Esophagus muscularis mucosa (tissue), 4 donors: ENCODE measurements at regions not wholly inside any gene's neighbourhood (a gene's known extent, or its start where the extent isn't known, plus 50 kb on each side); places are given as distances from the start of the nearest gene placed in this dataset.

Source experiments
- DNase-seq: peaks from one replicate; pipeline ENCODE4 v3.0.0-alpha.2; 2017; ENCODE audit errors: extremely low spot score
- H3K27ac ChIP-seq, 4 donors: fragments of 200-600 bp; sonication (generic); replicated peaks in 1 of 4; 1 replicate in 3 of 4; 2 replicates in 1 of 4; pipeline ENCODE4 v1.5.1; 2016 to 2019; ENCODE audit warnings: mild to moderate bottlenecking in 1 of 4
- H3K27me3 ChIP-seq, 4 donors: fragments of 200-600 bp; sonication (generic); one replicate each; pipeline versions ENCODE4 v1.5.1 to v1.6.0; 2016 to 2019
- H3K36me3 ChIP-seq, 4 donors: fragments of 200-600 bp; sonication (generic); one replicate each; pipeline ENCODE4 v1.5.1; 2016 to 2019
- H3K4me1 ChIP-seq, 4 donors: fragments of 200-600 bp; sonication (generic); one replicate each; pipeline ENCODE4 v1.5.1; 2016 to 2019
- H3K4me3 ChIP-seq, 4 donors: fragments of 200-600 bp; sonication (generic); 1 replicate in 2 of 4; 2 replicates in 2 of 4; pipeline ENCODE4 v1.5.1; 2016 to 2019; ENCODE audit warnings: mild to moderate bottlenecking in 4 of 4, moderate library complexity in 1 of 4
- H3K9me3 ChIP-seq, 4 donors: fragments of 200-600 bp; sonication (generic); 1 replicate in 3 of 4; 2 replicates in 1 of 4; pipeline ENCODE4 v1.5.1; 2016 to 2019
- EP300 ChIP-seq: sonication (generic); formaldehyde crosslinking; IDR thresholded peaks from one replicate; pipeline ENCODE4 v1.6.1; 2017; ENCODE audit warnings: antibody characterized with exemption
- POLR2A ChIP-seq: fragments of 450-650 bp; IDR thresholded peaks from one replicate; pipeline ENCODE4 v1.6.1; 2017; ENCODE audit warnings: antibody characterized with exemption, moderate library complexity, mild to moderate bottlenecking, low read depth
- POLR2AphosphoS5 ChIP-seq, 2 donors: sonication (generic); formaldehyde crosslinking; IDR thresholded peaks; one replicate each; pipeline ENCODE4 v1.6.1; 2017; ENCODE audit warnings: antibody characterized with exemption in 2 of 2
- WGBS: methylation state at CpG from one replicate; pipeline ENCODE4 v1.1.5; 2018; 5-methylcytosine and 5-hydroxymethylcytosine counted together
- intact Hi-C: fragments of 100-400 bp; cut with DNase I; formaldehyde crosslinking; loops from one replicate; pipeline ENCODE4 v1.15.1; 2023
- TF ChIP-seq, protein P1 (sequence below), 3 experiments: fragments of 200-600 bp in 2 of 3; fragments of 450-650 bp in 1 of 3; sonication (generic) in 2 of 3; IDR thresholded peaks; one replicate each; pipeline ENCODE4 v1.5.1; 2017 to 2019; ENCODE audit warnings: antibody characterized with exemption in 3 of 3, mild to moderate bottlenecking in 2 of 3, moderate library complexity in 1 of 3

DNA sequence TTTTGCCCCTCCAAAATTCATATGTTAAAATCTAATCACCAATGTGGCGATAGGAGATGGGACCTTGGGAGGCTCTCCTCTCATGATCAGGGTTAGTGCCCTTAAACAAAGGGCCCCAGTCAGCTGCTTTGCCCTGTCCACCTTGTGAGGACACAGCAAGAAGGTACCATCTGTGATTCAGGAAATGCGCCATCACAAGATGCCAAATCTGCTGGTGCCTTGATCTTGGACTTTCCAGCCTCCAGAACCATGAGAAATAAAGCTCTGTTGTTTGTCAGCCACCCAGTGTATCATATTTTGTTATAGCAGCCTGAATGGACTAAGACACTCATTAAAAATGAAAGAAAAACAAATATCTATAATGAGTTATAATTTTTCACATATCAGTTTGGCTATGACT is 63.0 kb upstream of the NKD1 start:
- DNase-seq: no peak
- Histone ChIP-seq H3K4me1 (no peaks in the 10 kb centered on the region), H3K27ac (no peak overlapping the region), H3K4me3 (no peak overlapping the region), H3K27me3 (no peaks in the 10 kb centered on the region), H3K9me3 (peaks cover 0 to 11% (median 4%) of the 10 kb centered on the region in 4 donors), H3K36me3 (no peaks in the 10 kb centered on the region)
- intact Hi-C loops: no loop called here
- WGBS: 98% methylated on average over 2 of the region's 2 CpGs
- TF ChIP-seq EP300 (no peak), POLR2A (no peak), POLR2AphosphoS5 (IDR thresholded peaks at IDR 0.05) (no peak)

DNA sequence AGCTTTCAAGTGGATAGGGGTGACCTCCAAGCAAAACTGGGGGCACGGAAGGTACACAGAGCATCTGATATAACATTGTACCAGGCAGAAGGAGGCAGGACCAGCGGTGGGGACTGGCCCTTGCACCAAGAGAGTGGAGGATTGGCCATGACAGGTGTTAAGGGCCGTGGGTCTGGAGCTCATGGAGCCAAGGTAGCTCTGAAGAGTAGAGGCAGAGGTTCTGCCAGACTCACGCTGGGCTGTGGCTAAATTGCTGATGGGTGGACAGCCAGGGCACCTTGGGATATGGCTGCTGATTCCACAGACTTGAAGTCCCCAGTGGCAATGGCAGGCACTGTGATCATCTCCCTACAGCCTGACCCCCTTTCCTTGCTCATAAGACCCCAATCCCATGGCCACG is 65.9 kb upstream of the NKD1 start:
- no peaks in the 10 kb centered on the region for H3K36me3 ChIP-seq
- no peak for TF ChIP-seq POLR2AphosphoS5 (IDR thresholded peaks at IDR 0.05)
- no peak for TF ChIP-seq EP300
- TF ChIP-seq POLR2A: no peak
- TF ChIP-seq, protein P1, sequence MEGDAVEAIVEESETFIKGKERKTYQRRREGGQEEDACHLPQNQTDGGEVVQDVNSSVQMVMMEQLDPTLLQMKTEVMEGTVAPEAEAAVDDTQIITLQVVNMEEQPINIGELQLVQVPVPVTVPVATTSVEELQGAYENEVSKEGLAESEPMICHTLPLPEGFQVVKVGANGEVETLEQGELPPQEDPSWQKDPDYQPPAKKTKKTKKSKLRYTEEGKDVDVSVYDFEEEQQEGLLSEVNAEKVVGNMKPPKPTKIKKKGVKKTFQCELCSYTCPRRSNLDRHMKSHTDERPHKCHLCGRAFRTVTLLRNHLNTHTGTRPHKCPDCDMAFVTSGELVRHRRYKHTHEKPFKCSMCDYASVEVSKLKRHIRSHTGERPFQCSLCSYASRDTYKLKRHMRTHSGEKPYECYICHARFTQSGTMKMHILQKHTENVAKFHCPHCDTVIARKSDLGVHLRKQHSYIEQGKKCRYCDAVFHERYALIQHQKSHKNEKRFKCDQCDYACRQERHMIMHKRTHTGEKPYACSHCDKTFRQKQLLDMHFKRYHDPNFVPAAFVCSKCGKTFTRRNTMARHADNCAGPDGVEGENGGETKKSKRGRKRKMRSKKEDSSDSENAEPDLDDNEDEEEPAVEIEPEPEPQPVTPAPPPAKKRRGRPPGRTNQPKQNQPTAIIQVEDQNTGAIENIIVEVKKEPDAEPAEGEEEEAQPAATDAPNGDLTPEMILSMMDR (IDR thresholded peaks at IDR 0.05): no peak
- no peak for DNase-seq
- intact Hi-C loops: no loop called here
- H3K27me3 ChIP-seq: no peaks in the 10 kb centered on the region
- H3K9me3 ChIP-seq: peaks cover 0 to 11% (median 4%) of the 10 kb centered on the region in 4 donors
- WGBS: 100% methylated on average over 2 of the region's 5 CpGs
- no peaks in the 10 kb centered on the region for H3K4me1 ChIP-seq
- no peak overlapping the region for H3K27ac ChIP-seq
- H3K4me3 ChIP-seq: no peak overlapping the region

DNA sequence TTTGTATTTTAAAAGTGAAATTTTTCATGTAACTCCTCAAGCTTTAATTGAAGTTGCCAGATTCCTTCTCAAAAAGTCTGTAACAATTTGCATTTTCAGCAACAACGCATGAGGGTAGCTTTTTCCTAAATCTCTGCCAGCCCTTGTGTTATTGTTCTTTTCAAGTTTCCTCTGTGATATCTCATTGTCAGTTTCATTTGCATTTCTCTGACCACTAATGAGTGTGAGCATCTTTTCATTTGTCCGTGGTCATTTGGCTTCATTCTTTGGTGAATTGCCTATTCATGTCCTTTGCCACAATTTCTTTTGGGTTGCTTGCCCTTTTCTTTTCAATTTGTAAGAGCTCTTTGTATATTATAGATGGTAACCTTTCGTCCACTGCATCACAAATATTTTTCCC is 68.0 kb upstream of the NKD1 start:
- H3K4me1 ChIP-seq: no peaks in the 10 kb centered on the region
- intact Hi-C loops: no loop called here
- no peaks in the 10 kb centered on the region for H3K36me3 ChIP-seq
- TF ChIP-seq, protein P1 (IDR thresholded peaks at IDR 0.05): no peak
- TF ChIP-seq POLR2A (no peak), POLR2AphosphoS5 (IDR thresholded peaks at IDR 0.05) (no peak), EP300 (no peak)
- H3K27me3 ChIP-seq: no peaks in the 10 kb centered on the region
- no peak overlapping the region for H3K4me3 ChIP-seq
- no peak for DNase-seq
- peaks cover 0 to 6% (median 2%) of the 10 kb centered on the region in 4 donors for H3K9me3 ChIP-seq
- 79% methylated on average over 3 of the region's 3 CpGs for WGBS
- H3K27ac ChIP-seq: no peak overlapping the region

DNA sequence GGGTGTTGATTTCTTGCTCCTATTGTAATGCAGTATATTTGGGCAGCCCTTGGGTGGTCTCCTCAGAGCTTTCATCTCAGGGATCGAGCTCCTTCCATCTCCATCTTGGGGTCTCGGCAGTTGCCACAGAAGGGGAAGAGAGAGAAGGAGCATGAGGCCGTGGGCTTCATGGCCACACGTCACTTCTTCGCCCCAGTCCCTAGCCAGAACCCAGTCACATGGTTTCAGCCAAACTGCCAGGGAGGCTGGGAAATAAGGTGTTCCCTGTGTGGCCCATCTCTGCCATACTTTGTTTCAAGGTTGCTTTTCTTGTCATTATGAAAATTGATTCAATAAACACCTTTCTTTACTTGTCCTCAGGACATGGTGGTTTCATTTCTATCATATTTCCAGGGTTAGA is 68.4 kb upstream of the NKD1 start:
- TF ChIP-seq POLR2A (no peak), POLR2AphosphoS5 (IDR thresholded peaks at IDR 0.05) (no peak), EP300 (no peak)
- TF ChIP-seq, protein P1 (IDR thresholded peaks at IDR 0.05): no peak
- no peak for DNase-seq
- intact Hi-C loops: no loop called here
- no peak overlapping the region for H3K27ac ChIP-seq
- H3K4me1 ChIP-seq: no peaks in the 10 kb centered on the region
- 90% methylated on average over 5 of the region's 5 CpGs for WGBS
- H3K4me3 ChIP-seq: no peak overlapping the region
- H3K36me3 ChIP-seq: no peaks in the 10 kb centered on the region
- H3K27me3 ChIP-seq: no peaks in the 10 kb centered on the region
- peaks cover 0 to 1% (median under 1%) of the 10 kb centered on the region in 4 donors for H3K9me3 ChIP-seq

DNA sequence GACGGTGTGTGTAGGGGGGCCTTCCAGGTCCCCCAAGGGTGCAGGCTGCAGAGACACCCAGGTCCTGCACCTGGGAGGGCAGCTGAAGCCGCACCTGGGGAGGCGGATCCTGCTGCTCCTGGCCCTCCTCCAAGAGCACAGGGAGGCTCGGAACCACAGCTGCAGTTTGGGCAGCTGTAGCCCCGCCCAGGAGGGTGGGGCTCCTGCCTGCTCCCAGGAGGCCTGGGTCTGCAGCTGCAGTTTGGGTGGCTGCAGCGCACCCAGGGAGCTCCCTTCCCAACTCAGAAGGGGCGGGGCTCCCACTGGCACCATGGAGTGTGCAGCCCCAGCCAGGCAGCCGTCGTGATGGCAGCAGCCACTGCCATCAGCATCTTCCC is 69.4 kb upstream of the NKD1 start:
- H3K27ac ChIP-seq: no peak overlapping the region
- 67% methylated on average over 2 of the region's 9 CpGs for WGBS
- no peaks in the 10 kb centered on the region for H3K36me3 ChIP-seq
- DNase-seq: no peak
- no peak overlapping the region for H3K4me3 ChIP-seq
- intact Hi-C loops: no loop called here
- TF ChIP-seq, protein P1 (IDR thresholded peaks at IDR 0.05): no peak
- TF ChIP-seq POLR2A (no peak), POLR2AphosphoS5 (IDR thresholded peaks at IDR 0.05) (no peak), EP300 (no peak)
- H3K9me3 ChIP-seq: no peaks in the 10 kb centered on the region
- no peaks in the 10 kb centered on the region for H3K4me1 ChIP-seq
- H3K27me3 ChIP-seq: no peaks in the 10 kb centered on the region
